Loucy (cell line): ENCODE measurements at regions not wholly inside any gene's neighbourhood (a gene's known extent, or its start where the extent isn't known, plus 50 kb on each side); places are given as distances from the start of the nearest gene placed in this dataset.
A peak's percentile ranks its signal among the peaks of the same experiment; 100 is the strongest.

Experiments used
- H2AFZ ChIP-seq: fragments of 200-600 bp; sonication (generic); 2 replicates; pipeline ENCODE4 v1.6.0; 2016; ENCODE audit warnings: antibody characterized with exemption, mild to moderate bottlenecking, low read length, moderate library complexity
- H3F3A ChIP-seq: fragments of 200-600 bp; 2 replicates; pipeline ENCODE4 v1.6.0; 2016; ENCODE audit warnings: antibody characterized with exemption, low read depth, mild to moderate bottlenecking
- H3K27me3 ChIP-seq: fragments of 200-600 bp; sonication (generic); 2 replicates; pipeline ENCODE4 v1.6.1; 2014; ENCODE audit warnings: low read length, mild to moderate bottlenecking; ENCODE audit not compliant: insufficient read depth, poor library complexity, severe bottlenecking
- H3K36me3 ChIP-seq: fragments of 200-600 bp; sonication (generic); 2 replicates; pipeline ENCODE4 v1.6.1; 2016; ENCODE audit warnings: low read length; ENCODE audit not compliant: insufficient read depth
- H3K4me1 ChIP-seq: fragments of 200-600 bp; sonication (generic); 2 replicates; pipeline ENCODE4 v1.5.1; 2014; ENCODE audit warnings: low read length, mild to moderate bottlenecking; ENCODE audit not compliant: insufficient read depth, poor library complexity, severe bottlenecking
- H3K4me2 ChIP-seq: fragments of 200-600 bp; sonication (generic); 2 replicates; pipeline ENCODE4 v1.6.0; 2014; ENCODE audit warnings: antibody characterized with exemption, low read length, low read depth, mild to moderate bottlenecking; ENCODE audit not compliant: poor library complexity, severe bottlenecking
- H3K4me3 ChIP-seq: fragments of 200-600 bp; sonication (generic); 2 replicates; pipeline ENCODE4 v1.5.1; 2014; ENCODE audit warnings: low read length, mild to moderate bottlenecking, mixed read lengths; ENCODE audit not compliant: poor library complexity, severe bottlenecking
- H3K79me2 ChIP-seq: fragments of 200-600 bp; sonication (generic); 2 replicates; pipeline ENCODE4 v1.6.1; 2014; ENCODE audit warnings: low read length; ENCODE audit not compliant: insufficient read depth
- H3K9ac ChIP-seq: fragments of 200-600 bp; sonication (generic); 2 replicates; pipeline ENCODE4 v1.6.0; 2014; ENCODE audit warnings: mild to moderate bottlenecking, low read depth, low read length, moderate library complexity; ENCODE audit not compliant: poor library complexity, severe bottlenecking
- H3K9me2 ChIP-seq: fragments of 200-600 bp; sonication (generic); replicated peaks from 2 replicates; pipeline ENCODE4 v1.6.1; 2016; ENCODE audit warnings: low read depth, low read length, mixed read lengths
- H3K9me3 ChIP-seq: fragments of 200-600 bp; sonication (generic); 2 replicates; pipeline ENCODE4 v1.6.1; 2014; ENCODE audit warnings: mild to moderate bottlenecking, antibody characterized with exemption, low read length, low read depth; ENCODE audit not compliant: insufficient read depth
- H4K20me1 ChIP-seq: fragments of 200-600 bp; sonication (generic); 2 replicates; pipeline ENCODE4 v1.6.0; 2014; ENCODE audit warnings: antibody characterized with exemption, low read length, mild to moderate bottlenecking; ENCODE audit not compliant: insufficient read depth, poor library complexity, severe bottlenecking
- EZH2phosphoT487 ChIP-seq: fragments of 200-600 bp; IDR thresholded peaks from 2 replicates; pipeline ENCODE4 v1.6.1; 2018; ENCODE audit warnings: antibody characterized with exemption, mild to moderate bottlenecking, moderate library complexity, borderline replicate concordance
- TF ChIP-seq, protein P1 (sequence below): fragments of 200-600 bp; sonication (generic); conservative IDR thresholded peaks from 2 replicates; pipeline ENCODE4 v1.5.1; 2014; ENCODE audit warnings: mild to moderate bottlenecking, antibody characterized with exemption, low read length

GRCh38 chrX:46381630-46382029 lies 163.6 kb downstream of the ZNF674 start:
- TF ChIP-seq EZH2phosphoT487: no peak
- TF ChIP-seq, protein P1, sequence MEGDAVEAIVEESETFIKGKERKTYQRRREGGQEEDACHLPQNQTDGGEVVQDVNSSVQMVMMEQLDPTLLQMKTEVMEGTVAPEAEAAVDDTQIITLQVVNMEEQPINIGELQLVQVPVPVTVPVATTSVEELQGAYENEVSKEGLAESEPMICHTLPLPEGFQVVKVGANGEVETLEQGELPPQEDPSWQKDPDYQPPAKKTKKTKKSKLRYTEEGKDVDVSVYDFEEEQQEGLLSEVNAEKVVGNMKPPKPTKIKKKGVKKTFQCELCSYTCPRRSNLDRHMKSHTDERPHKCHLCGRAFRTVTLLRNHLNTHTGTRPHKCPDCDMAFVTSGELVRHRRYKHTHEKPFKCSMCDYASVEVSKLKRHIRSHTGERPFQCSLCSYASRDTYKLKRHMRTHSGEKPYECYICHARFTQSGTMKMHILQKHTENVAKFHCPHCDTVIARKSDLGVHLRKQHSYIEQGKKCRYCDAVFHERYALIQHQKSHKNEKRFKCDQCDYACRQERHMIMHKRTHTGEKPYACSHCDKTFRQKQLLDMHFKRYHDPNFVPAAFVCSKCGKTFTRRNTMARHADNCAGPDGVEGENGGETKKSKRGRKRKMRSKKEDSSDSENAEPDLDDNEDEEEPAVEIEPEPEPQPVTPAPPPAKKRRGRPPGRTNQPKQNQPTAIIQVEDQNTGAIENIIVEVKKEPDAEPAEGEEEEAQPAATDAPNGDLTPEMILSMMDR: peak; percentile 69
- no peaks in the 10 kb centered on the region for H3K4me1 ChIP-seq
- no peak overlapping the region for H3K4me2 ChIP-seq
- no peaks in the 10 kb centered on the region for H4K20me1 ChIP-seq
- no peaks in the 10 kb centered on the region for H3K27me3 ChIP-seq
- H2AFZ ChIP-seq: 0 out of 2 replicates have a peak overlapping the region, but pooled peaks have one; percentile 70
- no peak overlapping the region for H3K4me3 ChIP-seq
- no peaks in the 10 kb centered on the region for H3K36me3 ChIP-seq
- no peak overlapping the region for H3K9ac ChIP-seq
- no peaks in the 10 kb centered on the region for H3K9me3 ChIP-seq
- H3K79me2 ChIP-seq: no peaks in the 10 kb centered on the region
- no peaks in the 10 kb centered on the region for H3F3A ChIP-seq
- no peaks in the 10 kb centered on the region for H3K9me2 ChIP-seq

GRCh38 chrX:46380148-46380752 lies 165.0 kb downstream of the ZNF674 start:
- Histone ChIP-seq H3K9me2 (no peaks in the 10 kb centered on the region), H2AFZ (no peak overlapping the region), H3K36me3 (no peaks in the 10 kb centered on the region), H3K4me3 (no peak overlapping the region), H3K27me3 (no peaks in the 10 kb centered on the region), H4K20me1 (no peaks in the 10 kb centered on the region), H3K9ac (no peak overlapping the region), H3F3A (no peaks in the 10 kb centered on the region), H3K79me2 (no peaks in the 10 kb centered on the region), H3K4me2 (no peak overlapping the region), H3K4me1 (no peaks in the 10 kb centered on the region), H3K9me3 (no peaks in the 10 kb centered on the region)
- TF ChIP-seq, protein P1: no peak
- no peak for TF ChIP-seq EZH2phosphoT487

- H2AFZ ChIP-seq: no peak overlapping the region
- no peak for TF ChIP-seq EZH2phosphoT487
- TF ChIP-seq, protein P1: peak; percentile 60
- H3K9me2 ChIP-seq: no peaks in the 10 kb centered on the region
- H3K4me2 ChIP-seq: no peak overlapping the region
- no peaks in the 10 kb centered on the region for H3F3A ChIP-seq
- H3K9ac ChIP-seq: no peak overlapping the region
- no peaks in the 10 kb centered on the region for H4K20me1 ChIP-seq
- no peaks in the 10 kb centered on the region for H3K4me1 ChIP-seq
- no peaks in the 10 kb centered on the region for H3K36me3 ChIP-seq
- H3K4me3 ChIP-seq: no peak overlapping the region
- no peaks in the 10 kb centered on the region for H3K9me3 ChIP-seq
- H3K79me2 ChIP-seq: no peaks in the 10 kb centered on the region
- no peaks in the 10 kb centered on the region for H3K27me3 ChIP-seq
Observed at GRCh38 chrX:46376246-46376885, 168.9 kb downstream of the ZNF674 start.
